Fibroblast of villous mesenchyme (primary cell): ENCODE measurements at regions not wholly inside any gene's neighbourhood (a gene's known extent, or its start where the extent isn't known, plus 50 kb on each side); places are given as distances from the start of the nearest gene placed in this dataset.
A peak's percentile ranks its signal among the peaks of the same experiment; 100 is the strongest.

Experiments
- DNase-seq: peaks from one replicate; pipeline ENCODE4 v3.0.0-alpha.2; 2010; ENCODE audit warnings: low read depth
- H3K4me3 ChIP-seq: 2 replicates; pipeline ENCODE4 v1.5.1; 2011; ENCODE audit warnings: low read depth, mild to moderate bottlenecking, low read length
- CTCF ChIP-seq: IDR thresholded peaks from 2 replicates; pipeline ENCODE4 v1.5.1; 2012; ENCODE audit warnings: low read depth, mild to moderate bottlenecking, low read length; ENCODE audit not compliant: insufficient read depth

GRCh38 chr11:32316858-32317642, 118.3 kb downstream of the WT1 start:
- no peak for DNase-seq
- no peak for TF ChIP-seq CTCF
- no peak overlapping the region for H3K4me3 ChIP-seq

GRCh38 chr11:32317643-32318042, 117.7 kb downstream of the WT1 start:
- TF ChIP-seq CTCF: no peak

GRCh38 chr11:32318071-32319055, 117.0 kb downstream of the WT1 start:
- no peak for DNase-seq
- no peak for TF ChIP-seq CTCF

More at GRCh38 chr11:32317643-32318042, 117.7 kb downstream of the WT1 start:
- DNase-seq: no peak
- no peak overlapping the region for H3K4me3 ChIP-seq

GRCh38 chr11:32323814-32324130, 111.6 kb downstream of the WT1 start:
- DNase-seq: no peak
- no peak overlapping the region for H3K4me3 ChIP-seq
- no peak for TF ChIP-seq CTCF

More at GRCh38 chr11:32318071-32319055, 117.0 kb downstream of the WT1 start:
- no peak overlapping the region for H3K4me3 ChIP-seq

- no peak for TF ChIP-seq CTCF
- no peak overlapping the region for H3K4me3 ChIP-seq
- peak; percentile 30 for DNase-seq
Measured at GRCh38 chr11:32325187-32325586, 110.2 kb downstream of the WT1 start.

- H3K4me3 ChIP-seq: no peak overlapping the region
- no peak for TF ChIP-seq CTCF
- no peak for DNase-seq
Measured at GRCh38 chr11:32325725-32326124, 109.6 kb downstream of the WT1 start.
